ENCODE measurements at regions not wholly inside any gene's neighbourhood (a gene's known extent, or its start where the extent isn't known, plus 50 kb on each side); places are given as distances from the start of the nearest gene placed in this dataset.

DNA sequence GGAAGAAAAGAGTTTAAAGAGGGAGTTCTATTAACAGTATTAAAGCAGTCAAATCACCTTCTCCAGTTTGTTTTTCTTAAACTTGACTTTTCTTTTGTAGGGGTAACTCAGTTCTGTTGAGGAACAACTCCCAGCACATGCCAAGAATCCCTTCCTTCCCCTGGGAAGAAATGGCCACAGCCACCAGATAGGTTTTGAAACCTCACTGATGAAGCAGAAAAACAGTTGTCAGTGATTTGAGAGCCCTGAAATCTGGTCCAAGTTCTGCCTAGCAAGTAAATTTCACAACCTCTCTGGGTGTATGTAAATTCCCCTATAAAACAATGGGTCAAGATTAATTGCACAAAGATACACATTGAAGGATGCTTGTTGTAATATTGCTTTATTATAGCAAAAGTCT is 167.1 kb downstream of the DHX15 start:
- DNase-seq: no peak

- no peak for DNase-seq
These were observed 168.1 kb downstream of the DHX15 start for GRCh38 chr4:24416293-24416692.

DNA sequence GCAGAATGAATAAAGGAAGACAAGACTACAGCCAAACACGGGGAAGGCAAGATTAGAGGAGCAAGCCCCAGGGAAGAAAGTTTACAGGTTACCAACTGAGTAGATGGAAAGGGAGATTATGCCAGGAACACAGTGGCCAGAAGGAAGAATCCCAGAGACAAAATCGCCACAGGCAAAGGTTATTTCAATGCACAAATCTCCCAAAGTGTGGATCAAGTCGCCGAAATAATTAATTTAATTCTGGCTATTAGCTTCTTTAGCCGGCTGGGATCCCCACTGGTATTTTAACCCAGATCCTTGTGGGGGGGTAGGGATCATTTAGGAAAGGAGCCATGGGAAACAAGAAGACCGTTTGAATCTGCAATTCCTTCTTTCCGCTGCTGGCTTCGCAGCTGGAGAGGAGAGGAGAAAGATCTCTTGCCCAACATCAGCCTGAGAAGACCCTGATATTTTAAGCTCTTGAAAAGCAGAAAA is 171.0 kb downstream of the DHX15 start:
- no peak for DNase-seq

DNA sequence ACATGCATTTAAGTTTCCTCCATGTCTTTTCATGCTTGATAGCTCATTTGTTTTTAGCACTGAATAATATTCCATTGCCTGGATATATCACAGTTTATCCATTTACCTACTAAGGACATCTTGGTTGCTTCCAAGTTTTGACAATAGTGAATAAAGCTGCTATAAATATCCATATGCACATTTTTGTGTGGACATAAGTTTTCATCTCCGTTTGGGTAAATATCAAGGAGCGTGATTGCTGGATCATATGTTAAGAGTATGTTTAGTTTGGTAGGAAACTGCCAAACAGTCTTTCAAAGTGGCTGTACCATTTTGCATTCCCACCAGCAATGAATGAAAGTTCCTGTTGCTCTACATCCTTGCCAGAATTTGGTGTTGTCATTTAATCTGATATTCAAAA is 172.5 kb downstream of the DHX15 start:
- no peak for DNase-seq

GRCh38 chr4:24411299-24411698 is 173.1 kb downstream of the DHX15 start:
- DNase-seq: no peak

GRCh38 chr4:24408640-24409039 is 175.7 kb downstream of the DHX15 start:
- no peak for DNase-seq

DNA sequence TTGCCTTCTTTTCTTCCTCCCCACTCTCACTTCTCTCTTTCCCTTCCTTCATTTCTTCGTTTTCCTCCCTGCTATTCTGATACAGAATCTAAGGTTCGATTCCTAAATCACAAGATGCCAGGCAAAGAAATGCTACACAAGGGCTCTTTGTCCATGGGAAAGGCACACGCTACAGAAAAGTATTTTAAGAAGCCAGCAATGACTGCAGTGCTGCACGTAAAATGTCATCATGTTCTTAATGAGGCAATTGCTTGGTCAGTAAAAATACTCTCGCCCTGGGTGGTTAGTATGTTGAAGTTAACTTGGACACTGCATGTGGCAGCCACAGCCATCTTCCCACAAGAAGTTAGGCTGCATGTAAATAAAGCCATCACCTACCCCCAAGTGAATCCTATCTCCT is 178.4 kb downstream of the DHX15 start:
- DNase-seq: no peak

DNA sequence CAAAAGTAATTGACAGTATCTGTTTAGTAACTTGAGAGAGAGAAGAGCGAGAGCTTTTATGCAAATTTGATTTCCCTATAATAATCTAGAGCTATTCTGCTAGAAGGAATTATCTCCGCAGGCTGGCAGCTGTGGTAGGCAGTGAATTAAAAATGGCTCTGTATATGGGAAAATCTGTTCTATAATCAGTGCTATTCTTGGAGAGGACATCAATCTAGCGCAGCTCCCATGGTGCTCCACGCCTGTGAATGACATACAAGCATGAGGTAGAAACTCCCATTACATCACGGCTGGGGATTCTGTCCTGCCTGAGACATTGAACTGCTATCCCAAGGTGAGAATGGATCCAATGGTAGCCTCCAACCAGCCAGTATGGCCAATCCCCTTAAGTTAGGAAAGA is 179.0 kb downstream of the DHX15 start:
- no peak for DNase-seq

GRCh38 chr4:24404281-24404680 is 180.1 kb downstream of the DHX15 start:
- DNase-seq: no peak

- no peak for DNase-seq
These were observed 181.1 kb downstream of the DHX15 start for GRCh38 chr4:24403265-24403664.

DNA sequence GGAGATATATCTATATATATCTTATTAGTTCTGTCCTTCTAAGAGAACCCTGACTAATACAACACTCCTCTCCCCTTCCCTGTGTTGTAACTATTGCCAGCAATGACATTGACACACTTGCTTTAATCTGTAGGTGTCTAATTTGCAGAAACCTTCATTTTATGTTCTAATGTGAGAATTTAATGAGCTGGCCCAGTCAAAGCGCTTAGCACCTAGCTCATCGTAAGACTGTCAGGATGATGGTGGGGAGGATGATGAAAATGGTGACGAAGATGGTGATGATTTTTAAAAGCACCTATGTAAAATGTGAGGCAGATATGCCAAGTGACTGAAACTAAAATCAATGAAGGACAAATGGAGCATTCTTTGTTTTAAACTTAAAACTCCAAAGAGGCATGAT is 183.8 kb downstream of the DHX15 start:
- DNase-seq: no peak

DNA sequence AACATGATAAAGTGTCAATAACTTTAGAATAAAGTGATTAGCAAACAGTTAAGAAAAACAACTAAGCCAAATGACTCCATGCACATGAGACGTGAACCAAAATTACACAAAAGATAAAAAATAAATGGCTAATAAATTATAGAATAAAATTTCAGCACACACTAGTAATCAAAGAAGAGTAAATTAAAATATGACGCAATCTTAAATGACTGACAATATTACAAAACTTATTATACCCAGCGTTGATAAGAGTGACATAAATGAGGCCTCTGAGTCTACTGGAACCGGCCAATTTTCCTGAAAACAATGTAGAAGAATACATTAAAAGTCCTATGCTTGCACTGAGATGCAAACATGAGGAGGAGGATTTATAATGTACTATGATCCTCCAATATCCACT is 187.4 kb downstream of the DHX15 start:
- DNase-seq: no peak

DNA sequence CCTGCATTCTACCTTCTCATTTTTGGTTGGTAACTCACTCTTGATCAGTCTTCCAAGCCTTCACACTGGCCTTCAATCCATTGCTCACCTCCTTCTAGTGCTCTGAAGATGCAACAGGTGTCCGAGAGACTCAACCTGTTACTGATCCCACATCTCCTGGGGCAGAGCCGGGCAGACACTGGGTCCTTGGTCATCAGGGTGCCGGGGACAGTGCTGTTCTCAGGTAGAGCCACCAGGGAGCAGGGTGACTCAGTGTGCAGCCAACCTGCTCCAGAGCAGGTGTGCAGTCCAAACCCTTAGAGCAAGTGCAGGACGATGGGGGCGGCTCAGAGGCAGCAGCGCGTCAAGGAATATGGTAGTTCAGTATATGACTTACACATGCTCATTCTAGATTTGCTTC is 188.4 kb downstream of the DHX15 start:
- no peak for DNase-seq

- no peak for DNase-seq
These were observed 190.3 kb downstream of the DHX15 start for GRCh38 chr4:24394041-24394440.

DNA sequence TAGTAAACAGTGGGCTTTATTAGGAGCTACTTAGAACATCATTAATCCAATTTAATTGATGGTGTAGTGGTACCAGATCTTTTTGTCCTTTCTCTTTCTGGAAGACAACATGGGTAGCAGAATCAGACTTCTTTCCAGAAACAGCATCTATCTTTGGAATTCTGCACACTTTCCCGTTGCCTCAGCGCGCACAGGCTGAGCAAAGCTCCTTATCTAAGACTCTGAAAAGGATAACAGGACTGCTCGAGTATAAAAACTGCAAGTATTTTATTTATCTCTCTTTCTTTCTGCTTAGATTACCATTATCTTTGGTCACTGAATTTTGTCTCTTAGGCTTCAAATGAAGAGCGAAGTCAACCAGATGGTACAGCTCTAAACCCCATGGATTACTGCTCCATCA is 191.7 kb downstream of the DHX15 start:
- DNase-seq: no peak

GRCh38 chr4:24382381-24382780 is 202.0 kb downstream of the DHX15 start:
- DNase-seq: no peak

DNA sequence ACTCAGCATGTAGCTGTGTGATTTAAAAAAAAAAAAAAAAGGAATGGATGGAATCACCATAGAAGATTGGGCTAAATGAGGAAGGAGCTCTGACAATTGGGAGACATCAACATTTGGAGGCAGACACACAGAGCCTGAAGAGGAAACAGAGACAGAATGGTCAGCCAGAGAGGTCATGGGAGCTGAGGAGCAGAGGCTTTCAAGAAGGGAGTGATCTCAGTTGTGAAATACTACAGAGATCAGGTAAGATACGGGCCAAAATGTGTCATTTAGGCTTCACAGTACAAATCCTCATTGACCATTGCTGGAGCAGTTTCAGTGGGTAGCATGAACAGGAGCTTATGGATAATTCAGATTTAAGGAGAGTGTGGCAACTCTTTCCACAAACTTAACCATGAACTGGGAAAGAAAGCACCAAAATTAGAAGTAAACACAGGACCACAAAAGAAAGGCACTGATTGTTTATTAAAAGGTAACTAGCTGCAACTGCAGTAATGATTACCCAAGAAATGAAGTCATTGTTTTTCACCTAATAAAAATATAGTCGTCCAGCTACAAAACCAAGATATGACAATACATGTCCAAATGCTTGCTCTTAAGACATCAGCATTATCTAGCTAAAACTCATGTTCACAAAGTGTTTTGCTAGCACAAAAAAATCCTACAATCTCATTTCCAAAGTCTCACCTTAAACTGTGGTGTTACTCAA is 203.2 kb downstream of the DHX15 start:
- no peak for DNase-seq

GRCh38 chr4:24373704-24374103 is 210.7 kb downstream of the DHX15 start:
- no peak for DNase-seq

- DNase-seq: no peak
These were observed 211.5 kb downstream of the DHX15 start for GRCh38 chr4:24372881-24373280.

DNA sequence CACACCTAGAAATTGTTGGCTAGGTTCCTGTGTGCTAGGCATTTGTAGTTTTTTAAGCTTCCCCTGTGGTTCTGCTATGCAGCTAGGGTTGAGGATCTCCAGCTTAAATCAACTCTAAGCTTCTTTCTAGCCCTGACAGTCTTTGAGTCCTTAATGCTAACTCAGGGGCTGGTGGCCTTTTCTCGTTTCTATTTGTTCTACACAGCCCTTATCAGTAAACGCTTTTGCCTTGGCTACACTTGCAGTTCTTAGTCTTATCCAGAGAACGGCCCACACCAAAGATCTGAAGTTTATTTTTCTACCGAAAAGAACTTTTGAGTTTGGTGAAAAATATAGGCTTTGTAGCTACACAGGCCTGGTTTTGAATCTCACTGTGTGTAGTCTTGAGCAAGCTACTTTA is 212.0 kb downstream of the DHX15 start:
- peak in 1 of 3 donors; percentile 16 for DNase-seq

DNA sequence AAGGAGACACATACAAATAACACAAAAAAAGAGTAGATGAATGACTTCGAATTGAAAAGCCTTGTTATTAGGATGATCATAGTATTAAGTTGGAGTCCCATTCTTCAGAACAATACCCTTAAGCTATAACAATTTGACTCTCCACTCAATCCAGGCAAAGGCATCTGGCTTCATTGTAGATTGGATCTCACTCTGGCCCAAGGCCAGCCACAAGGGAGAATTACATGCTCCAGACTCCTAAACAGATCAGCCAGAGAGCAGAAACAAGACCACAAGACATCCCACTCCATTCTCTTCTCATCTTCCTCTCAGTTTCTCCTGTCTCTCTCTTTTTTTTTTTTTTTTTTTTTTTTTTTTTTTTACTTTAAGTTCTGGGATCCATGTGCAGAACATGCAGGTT is 213.9 kb downstream of the DHX15 start:
- DNase-seq: peak in 1 of 3 donors; percentile 7

DNA sequence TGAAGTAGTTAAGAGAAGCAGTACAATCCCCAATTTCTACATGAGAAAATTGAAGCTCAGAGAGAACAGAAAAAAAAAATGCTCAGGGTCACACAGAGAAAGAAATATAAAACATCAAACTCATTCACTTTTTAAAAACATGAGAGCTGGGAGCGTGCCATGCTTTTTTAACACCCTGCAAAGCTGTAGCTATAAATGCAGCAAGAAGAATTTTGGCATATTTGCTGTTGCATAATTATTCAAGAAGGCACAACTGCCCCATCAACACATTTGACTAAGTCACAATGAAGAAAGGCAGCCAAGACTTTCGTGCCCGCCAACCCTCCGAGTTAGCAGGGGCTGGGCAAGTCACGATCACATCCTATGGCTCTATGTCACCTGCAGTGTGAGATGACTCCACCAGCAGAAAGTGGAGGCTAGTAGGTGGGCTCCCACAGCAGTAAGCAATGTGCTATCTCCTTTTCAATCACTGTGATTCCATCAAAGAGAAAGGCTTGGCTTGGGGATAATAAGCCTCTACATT is 214.8 kb downstream of the DHX15 start:
- DNase-seq: no peak

GRCh38 chr4:24368801-24369200 is 215.6 kb downstream of the DHX15 start:
- peak in 1 of 3 donors; percentile 8 for DNase-seq

- no peak for DNase-seq
These were observed 219.5 kb downstream of the DHX15 start for GRCh38 chr4:24364852-24365251.

DNA sequence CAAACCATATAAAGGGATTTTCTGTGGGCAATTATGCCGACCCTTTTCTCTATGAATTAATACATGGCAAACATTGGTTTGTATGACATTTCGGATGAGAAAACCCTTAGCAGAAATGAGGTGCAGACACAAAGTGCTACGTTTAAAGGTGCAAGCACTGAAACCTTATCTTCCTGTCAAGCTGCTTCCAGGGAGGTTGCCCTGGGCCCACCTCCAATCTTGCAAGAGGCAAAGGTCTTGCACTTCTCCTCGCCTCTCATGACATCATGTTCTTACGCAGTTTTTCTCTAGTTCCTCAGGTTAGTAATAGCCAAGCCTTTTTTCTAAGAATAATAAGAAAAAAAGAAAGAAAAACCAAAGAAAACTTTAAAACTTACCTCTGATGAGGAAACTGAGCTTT is 220.1 kb downstream of the DHX15 start:
- no peak for DNase-seq

All from suppressor macrophage treated with lipopolysaccharide for 1 hour (primary cell).